Stimulated activated naive CD8-positive, alpha-beta T cell treated with anti-CD3 and anti-CD28 coated beads, Interleukin-15, amount 100 ng/mL, for 72 hours (primary cell): ENCODE measurements at regions not wholly inside any gene's neighbourhood (a gene's known extent, or its start where the extent isn't known, plus 50 kb on each side); places are given as distances from the start of the nearest gene placed in this dataset.
"Not testable (repeated sequence)": the region's sequence is repeated elsewhere in the genome, so short reads cannot be mapped to it uniquely, and the experiment has no call there.

Experiments used
- ATAC-seq: fragments of 150-1000 bp; cut with Tn5 transposase; 2 replicates; pipeline ENCODE4 v1.10.0; 2021; ENCODE audit warnings: mild to moderate bottlenecking, moderate library complexity
- DNase-seq, 2 donors: peaks; one replicate each; pipeline ENCODE4 v3.0.0; 2021 to 2022
- H3K27ac Mint-ChIP-seq, 2 donors: one replicate each; pipeline ENCODE4 v1.8.0; 2022; ENCODE audit warnings: mild to moderate bottlenecking in 2 of 2, mixed read lengths in 2 of 2, moderate library complexity in 2 of 2
- H3K27me3 Mint-ChIP-seq: one replicate; pipeline ENCODE4 v1.8.0; 2022; ENCODE audit warnings: mixed read lengths
- H3K4me1 Mint-ChIP-seq: one replicate; pipeline ENCODE4 v1.8.0; 2022; ENCODE audit warnings: mild to moderate bottlenecking, mixed read lengths
- H3K4me3 Mint-ChIP-seq, 2 donors: one replicate each; pipeline ENCODE4 v1.8.0; 2022; ENCODE audit warnings: mild to moderate bottlenecking in 2 of 2, mixed read lengths in 2 of 2, moderate library complexity in 1 of 2
- H3K9me3 Mint-ChIP-seq, 2 donors: one replicate each; pipeline ENCODE4 v1.8.0; 2022; ENCODE audit warnings: mixed read lengths in 2 of 2

GRCh38 chr12:111245701-111246476 is 123.0 kb downstream of the PHETA1 start:
- H3K9me3 Mint-ChIP-seq, result peaks cover 4 to 15% of the 10 kb centered on the region in 2 donors
- no peak for ATAC-seq
- no peak overlapping the region for H3K4me3 Mint-ChIP-seq
- no peaks in the 10 kb centered on the region for H3K4me1 Mint-ChIP-seq
- H3K27ac Mint-ChIP-seq, result no peak overlapping the region
- peaks cover 7% of the 10 kb centered on the region for H3K27me3 Mint-ChIP-seq
- no peak for DNase-seq

- H3K27ac Mint-ChIP-seq, result no peak overlapping the region
- ATAC-seq (no peak), DNase-seq (no peak)
- no peak overlapping the region for H3K4me3 Mint-ChIP-seq
- H3K9me3 Mint-ChIP-seq, result peaks cover 4 to 15% of the 10 kb centered on the region in 2 donors
- H3K4me1 Mint-ChIP-seq, result no peaks in the 10 kb centered on the region
- peaks cover 7% of the 10 kb centered on the region for H3K27me3 Mint-ChIP-seq
Observed at GRCh38 chr12:111244673-111245072, 124.2 kb downstream of the PHETA1 start.

DNA sequence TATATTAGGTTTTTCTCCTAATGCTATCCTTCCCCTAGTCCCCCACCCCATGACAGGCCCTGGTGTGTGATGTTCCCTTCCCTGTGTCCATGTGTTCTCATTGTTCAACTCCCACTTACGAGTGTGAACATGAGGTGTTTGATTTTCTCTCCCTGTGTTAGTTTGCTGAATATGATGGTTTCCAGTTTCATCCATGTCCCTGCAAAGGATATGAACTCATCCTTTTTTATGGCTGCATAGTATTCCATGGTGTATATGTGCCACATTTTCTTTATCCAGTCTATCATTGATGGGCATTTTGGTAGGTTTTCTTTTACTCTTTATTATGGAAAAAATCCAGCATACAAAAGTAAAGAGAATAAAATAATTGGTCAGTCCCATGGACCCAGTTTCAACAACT is 126.1 kb downstream of the PHETA1 start:
- H3K27ac Mint-ChIP-seq, H3K4me3 Mint-ChIP-seq, H3K4me1 Mint-ChIP-seq, DNase-seq, ATAC-seq, H3K27me3 Mint-ChIP-seq: not testable (repeated sequence)
- peaks cover 4 to 15% of the 10 kb centered on the region in 2 donors for H3K9me3 Mint-ChIP-seq

- DNase-seq (no peak), ATAC-seq (no peak)
- H3K4me1 Mint-ChIP-seq, result no peaks in the 10 kb centered on the region
- peaks cover 4 to 15% of the 10 kb centered on the region in 2 donors for H3K9me3 Mint-ChIP-seq
- peaks cover 7% of the 10 kb centered on the region for H3K27me3 Mint-ChIP-seq
- no peak overlapping the region for H3K4me3 Mint-ChIP-seq
- H3K27ac Mint-ChIP-seq, result no peak overlapping the region
Observed at GRCh38 chr12:111242184-111242583, 126.7 kb downstream of the PHETA1 start.

DNA sequence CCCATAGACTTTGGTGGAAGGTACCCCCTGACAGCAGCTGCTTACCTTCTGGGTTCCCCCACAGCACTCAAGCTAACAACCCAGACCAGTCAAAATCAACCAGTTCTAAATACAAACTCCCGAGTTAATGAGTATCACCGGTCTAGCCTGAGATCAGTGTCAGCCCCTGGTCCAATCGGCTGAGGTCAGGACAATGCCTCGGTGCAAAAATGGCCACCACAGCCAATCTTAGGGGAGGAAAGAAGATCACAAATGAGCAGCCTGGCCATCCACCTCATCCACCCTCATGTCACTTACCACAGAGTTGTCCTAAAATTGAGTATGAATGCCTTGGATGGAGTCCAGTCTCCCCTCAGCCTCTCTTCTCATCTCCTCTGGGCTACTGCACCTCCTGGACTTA is 128.5 kb downstream of the PHETA1 start:
- peaks cover 4 to 15% of the 10 kb centered on the region in 2 donors for H3K9me3 Mint-ChIP-seq
- no peaks in the 10 kb centered on the region for H3K27me3 Mint-ChIP-seq
- DNase-seq (no peak), ATAC-seq (no peak)
- H3K4me3 Mint-ChIP-seq, result no peak overlapping the region
- no peak overlapping the region for H3K27ac Mint-ChIP-seq
- no peaks in the 10 kb centered on the region for H3K4me1 Mint-ChIP-seq

DNA sequence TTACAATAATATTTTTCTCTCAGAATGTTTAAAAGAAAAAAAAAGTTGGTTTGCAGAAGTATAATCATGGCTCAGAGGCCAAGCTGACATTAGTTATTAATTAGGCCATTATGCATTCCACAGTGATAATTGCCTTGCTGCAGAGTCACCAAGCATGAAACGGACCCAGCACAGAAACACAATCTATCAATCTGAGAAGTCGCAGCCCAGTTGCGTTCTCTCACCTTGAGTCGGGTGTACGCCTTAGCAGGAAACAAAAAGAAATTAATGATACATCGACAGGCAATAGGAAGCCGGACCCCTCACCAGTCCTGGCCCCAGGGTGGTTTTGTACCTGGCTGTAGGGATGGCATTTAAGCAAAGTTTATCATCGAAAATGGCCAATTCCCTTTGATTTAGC is 129.7 kb downstream of the PHETA1 start:
- H3K27me3 Mint-ChIP-seq, result no peaks in the 10 kb centered on the region
- H3K9me3 Mint-ChIP-seq, result peaks cover 4 to 10% of the 10 kb centered on the region in 2 donors
- ATAC-seq (no peak), DNase-seq (no peak)
- no peak overlapping the region for H3K4me3 Mint-ChIP-seq
- H3K4me1 Mint-ChIP-seq, result no peaks in the 10 kb centered on the region
- H3K27ac Mint-ChIP-seq, result no peak overlapping the region

DNA sequence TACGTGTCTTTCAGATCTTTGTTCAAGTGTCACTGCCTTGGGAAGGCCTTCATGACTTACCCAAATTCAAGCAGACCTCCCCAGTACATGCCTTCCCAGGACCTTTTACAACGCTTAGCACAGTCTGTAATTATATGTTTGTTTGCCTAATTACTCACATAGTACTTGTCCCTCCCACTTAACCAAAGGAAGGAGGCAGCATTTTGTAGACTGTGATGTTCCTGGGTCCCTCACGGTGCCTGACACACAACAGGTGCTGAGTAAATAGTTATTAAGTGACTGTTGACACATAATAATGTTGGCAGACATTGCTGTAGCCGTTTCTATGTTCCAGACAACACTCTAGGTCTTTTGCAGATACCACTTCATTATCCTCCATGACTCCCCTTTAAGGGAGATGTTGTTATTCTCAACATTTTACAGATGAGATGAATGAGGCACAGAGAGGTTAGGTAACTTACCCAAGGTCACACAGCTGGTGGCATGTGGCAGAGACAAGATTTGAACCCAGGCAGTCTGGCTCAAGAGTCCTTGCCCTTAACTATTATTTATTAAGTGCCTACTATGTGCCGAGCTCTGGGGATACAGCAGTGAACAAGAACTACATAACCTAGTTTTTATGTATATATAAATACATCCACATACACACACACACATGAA is 130.7 kb downstream of the PHETA1 start:
- no peaks in the 10 kb centered on the region for H3K27me3 Mint-ChIP-seq
- no peaks in the 10 kb centered on the region for H3K4me1 Mint-ChIP-seq
- peaks cover 4 to 8% of the 10 kb centered on the region in 2 donors for H3K9me3 Mint-ChIP-seq
- H3K4me3 Mint-ChIP-seq, result no peak overlapping the region
- no peak for DNase-seq
- no peak for ATAC-seq
- peak overlapping the region in 1 of 2 donors; percentile 36 for H3K27ac Mint-ChIP-seq

- not testable (repeated sequence) for H3K4me1 Mint-ChIP-seq, DNase-seq, H3K27me3 Mint-ChIP-seq, ATAC-seq, H3K27ac Mint-ChIP-seq, H3K4me3 Mint-ChIP-seq, H3K9me3 Mint-ChIP-seq
Observed at GRCh38 chr12:111234491-111234890, 134.4 kb downstream of the PHETA1 start.

DNA sequence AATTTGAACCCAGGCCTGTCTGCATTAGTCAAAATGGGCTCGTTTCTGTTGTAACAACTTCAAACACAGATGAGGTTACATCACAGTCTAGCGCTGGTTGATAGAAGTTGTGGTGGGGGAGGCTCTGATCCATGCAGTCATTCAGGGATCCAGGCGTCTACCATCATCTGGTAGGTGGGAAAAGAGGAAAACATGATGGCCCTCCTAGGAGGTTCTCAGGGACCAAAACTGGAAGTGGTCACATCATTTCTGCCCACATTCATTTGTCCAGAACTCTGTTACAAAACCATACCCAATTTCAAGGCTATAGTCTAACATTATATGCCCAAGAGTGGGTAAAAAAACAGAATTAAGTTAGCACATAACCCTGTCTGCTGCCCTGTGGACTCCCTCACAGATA is 135.1 kb downstream of the PHETA1 start:
- no peaks in the 10 kb centered on the region for H3K9me3 Mint-ChIP-seq
- H3K4me3 Mint-ChIP-seq, result no peak overlapping the region
- no peak overlapping the region for H3K27ac Mint-ChIP-seq
- H3K4me1 Mint-ChIP-seq, result no peaks in the 10 kb centered on the region
- H3K27me3 Mint-ChIP-seq, result no peaks in the 10 kb centered on the region
- no peak for ATAC-seq
- no peak for DNase-seq

DNA sequence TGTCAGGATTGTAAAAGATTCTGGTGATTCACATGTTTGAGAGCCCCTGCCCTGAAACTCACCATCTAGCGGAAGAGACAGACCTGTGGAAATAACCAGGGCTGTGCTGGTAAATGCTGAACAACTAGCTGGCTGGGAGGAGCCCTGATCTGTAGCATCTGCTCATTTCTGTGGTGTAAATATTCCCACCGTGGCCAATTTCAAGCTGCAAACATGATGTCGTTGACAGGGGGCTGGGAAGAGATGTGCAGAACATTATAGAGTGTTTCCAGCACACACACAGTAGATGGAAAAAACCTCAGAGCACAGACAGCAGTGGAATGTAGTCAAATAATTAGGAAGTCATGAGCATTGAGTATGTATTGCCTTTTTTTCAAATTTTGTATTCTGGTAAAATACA is 138.2 kb downstream of the PHETA1 start:
- no peaks in the 10 kb centered on the region for H3K9me3 Mint-ChIP-seq
- H3K27me3 Mint-ChIP-seq, result no peaks in the 10 kb centered on the region

GRCh38 chr12:111228916-111229666 is 139.8 kb downstream of the PHETA1 start:
- no peak overlapping the region for H3K4me3 Mint-ChIP-seq
- DNase-seq (no peak), ATAC-seq (no peak)
- H3K27me3 Mint-ChIP-seq, result no peaks in the 10 kb centered on the region
- H3K27ac Mint-ChIP-seq, result no peak overlapping the region
- H3K9me3 Mint-ChIP-seq, result no peaks in the 10 kb centered on the region
- H3K4me1 Mint-ChIP-seq, result peaks cover 11% of the 10 kb centered on the region

More for the DNA sequence above, 138.2 kb downstream of the PHETA1 start:
- no peak for DNase-seq
- Mint-ChIP-seq H3K27ac (peak overlapping the region in 1 of 2 donors; percentile 30), H3K4me1 (no peaks in the 10 kb centered on the region), H3K4me3 (no peak overlapping the region)
- ATAC-seq, result no peak

DNA sequence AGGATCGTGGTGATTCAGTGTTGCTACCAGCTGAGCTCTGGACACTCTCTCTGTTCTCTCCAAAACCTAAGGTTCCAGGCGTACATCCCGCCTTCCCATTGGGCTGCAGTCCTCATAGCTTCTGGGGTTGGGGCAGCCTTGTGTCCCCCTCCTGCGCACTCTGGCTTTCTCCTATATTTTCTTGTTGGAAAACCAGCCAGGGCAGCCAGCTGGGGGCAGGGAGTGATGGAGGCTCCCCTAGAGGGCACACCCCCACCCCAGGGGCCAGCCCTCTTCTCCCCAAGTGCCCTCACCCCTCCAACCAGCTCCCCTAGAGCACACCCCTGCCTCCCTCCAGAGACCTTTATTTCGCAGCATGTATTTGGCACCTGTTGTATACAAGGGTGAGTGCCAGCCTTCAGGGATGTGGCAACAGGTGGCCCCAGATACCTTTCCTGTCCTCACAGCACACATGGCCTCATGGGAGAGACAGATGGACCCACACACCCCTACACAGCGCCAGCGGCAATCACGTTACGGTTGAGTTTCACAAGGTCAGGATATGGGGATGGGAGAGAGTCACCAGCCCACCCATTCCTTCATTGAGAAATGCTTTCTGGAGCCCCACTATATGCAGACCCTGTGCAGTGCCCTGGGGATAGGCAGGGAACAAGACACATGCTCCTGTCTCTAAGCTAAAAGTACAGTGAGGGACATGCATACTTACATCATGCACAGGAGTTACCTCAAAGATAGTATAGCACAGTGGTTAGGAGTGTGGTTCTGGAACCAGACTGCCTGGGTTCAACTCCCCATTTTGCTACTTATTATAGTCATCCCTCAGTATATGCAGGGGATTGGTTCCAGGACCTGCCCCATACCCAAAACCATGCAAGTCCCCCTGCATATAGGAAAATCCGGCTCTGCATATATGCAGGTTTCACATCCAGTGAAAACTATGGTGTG is 141.1 kb downstream of the PHETA1 start:
- ATAC-seq (no peak), DNase-seq (no peak)
- Mint-ChIP-seq H3K4me1 (peaks cover 12% of the 10 kb centered on the region), H3K27me3 (no peaks in the 10 kb centered on the region), H3K9me3 (no peaks in the 10 kb centered on the region), H3K4me3 (no peak overlapping the region), H3K27ac (no peak overlapping the region)

DNA sequence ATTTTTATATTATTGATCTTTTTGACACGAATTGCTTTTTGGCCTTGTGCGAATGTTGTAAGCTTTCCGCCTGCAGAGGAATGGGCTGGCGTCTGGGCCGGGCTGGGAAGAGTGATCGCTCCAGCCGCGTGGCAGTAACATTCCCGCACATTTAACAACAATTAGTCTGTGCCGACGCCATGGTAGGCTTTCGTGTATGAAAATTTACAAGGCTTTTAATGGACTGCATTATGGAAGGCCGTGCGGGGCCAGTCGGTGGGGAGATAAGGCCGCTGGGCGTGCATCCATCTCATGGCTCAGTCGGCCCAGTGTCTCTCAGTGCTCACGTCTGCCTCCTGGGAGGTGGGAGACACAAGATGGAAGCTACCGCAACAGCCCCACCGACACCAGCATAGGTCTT is 142.2 kb downstream of the PHETA1 start:
- Mint-ChIP-seq H3K4me1 (peaks cover 12% of the 10 kb centered on the region), H3K4me3 (no peak overlapping the region), H3K27ac (no peak overlapping the region), H3K9me3 (no peaks in the 10 kb centered on the region), H3K27me3 (no peaks in the 10 kb centered on the region)
- DNase-seq, result no peak
- no peak for ATAC-seq

DNA sequence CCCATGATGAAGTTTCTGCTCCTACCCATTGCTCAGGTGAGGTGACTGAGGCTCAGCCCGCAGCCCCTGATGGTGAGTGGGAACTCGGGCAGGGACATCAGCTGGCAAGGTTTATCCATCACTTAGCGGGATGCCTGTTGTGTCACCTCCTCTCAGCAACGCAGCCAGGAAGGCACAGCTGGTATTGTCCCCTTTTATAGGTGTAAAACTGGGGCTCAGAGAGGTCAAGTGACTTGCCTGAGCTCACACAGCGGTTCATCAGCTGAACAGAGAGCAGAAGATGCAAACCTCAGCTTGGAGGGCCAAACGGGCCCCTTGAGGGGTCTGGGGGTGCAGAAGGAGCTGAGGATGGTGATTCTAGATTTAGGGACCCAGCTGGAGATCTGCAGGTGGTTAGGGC is 143.6 kb downstream of the PHETA1 start:
- DNase-seq, result no peak
- H3K27me3 Mint-ChIP-seq, result no peaks in the 10 kb centered on the region
- H3K27ac Mint-ChIP-seq, result no peak overlapping the region
- peaks cover 12% of the 10 kb centered on the region for H3K4me1 Mint-ChIP-seq
- ATAC-seq, result no peak
- H3K9me3 Mint-ChIP-seq, result no peaks in the 10 kb centered on the region
- no peak overlapping the region for H3K4me3 Mint-ChIP-seq
